GM12891 (cell line): ENCODE measurements at regions not wholly inside any gene's neighbourhood (a gene's known extent, or its start where the extent isn't known, plus 50 kb on each side); places are given as distances from the start of the nearest gene placed in this dataset.

Experiments
- POLR2A ChIP-seq: IDR thresholded peaks from 2 replicates; pipeline ENCODE4 v1.6.1; 2011; ENCODE audit warnings: low read depth, low read length, control low read depth
- POLR2AphosphoS5 ChIP-seq: IDR thresholded peaks from 2 replicates; pipeline ENCODE4 v1.6.1; 2011; ENCODE audit warnings: low read depth, low read length, control low read depth

DNA sequence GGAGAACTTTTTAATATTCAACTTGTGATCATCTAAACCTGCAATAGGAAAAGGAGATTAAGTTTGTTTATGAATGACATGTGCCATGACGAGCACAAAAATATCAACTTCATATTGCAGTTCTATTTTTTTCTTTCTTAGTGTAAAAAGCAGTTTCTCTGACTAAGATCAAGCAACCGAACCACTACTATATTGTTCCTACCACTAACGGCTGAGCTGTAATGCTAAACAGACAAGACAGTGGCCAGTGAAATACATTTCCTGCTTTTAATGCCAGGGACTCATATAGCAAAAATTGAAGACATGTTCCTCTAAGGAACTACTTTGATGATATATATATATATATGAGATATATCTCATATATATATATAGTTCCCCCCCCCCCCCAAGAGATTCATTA is 1705.6 kb upstream of the TMEFF2 start:
- TF ChIP-seq POLR2AphosphoS5 = no peak
- no peak for TF ChIP-seq POLR2A
